ENCODE measurements at regions not wholly inside any gene's neighbourhood (a gene's known extent, or its start where the extent isn't known, plus 50 kb on each side); places are given as distances from the start of the nearest gene placed in this dataset.

GRCh38 chr7:17669204-17669603 lies 271.1 kb downstream of the SNX13 start:
- TF ChIP-seq CTCF (IDR thresholded peaks at IDR 0.05; ENCODE audit: low read depth, low read length, missing control alignments), result no peak
- no peak for DNase-seq (ENCODE audit: low read depth)
- no peak overlapping the region for H3K4me3 ChIP-seq (ENCODE audit: low read depth, low read length)

- no peak for DNase-seq (ENCODE audit: low read depth)
- H3K4me3 ChIP-seq (ENCODE audit: low read depth, low read length), result no peak overlapping the region
- TF ChIP-seq CTCF (IDR thresholded peaks at IDR 0.05; ENCODE audit: low read depth, low read length, missing control alignments), result no peak
These were observed 268.3 kb downstream of the SNX13 start for GRCh38 chr7:17671956-17672355.

GRCh38 chr7:17672783-17673182 lies 267.5 kb downstream of the SNX13 start:
- no peak for DNase-seq (ENCODE audit: low read depth)
- H3K4me3 ChIP-seq (ENCODE audit: low read depth, low read length), result no peak overlapping the region
- TF ChIP-seq CTCF (IDR thresholded peaks at IDR 0.05; ENCODE audit: low read depth, low read length, missing control alignments), result no peak

- no peak for DNase-seq (ENCODE audit: low read depth)
- no peak for TF ChIP-seq CTCF (IDR thresholded peaks at IDR 0.05; ENCODE audit: low read depth, low read length, missing control alignments)
- H3K4me3 ChIP-seq (ENCODE audit: low read depth, low read length), result no peak overlapping the region
These were observed 265.9 kb downstream of the SNX13 start for GRCh38 chr7:17674166-17674942.

GRCh38 chr7:17674943-17675608 lies 265.2 kb downstream of the SNX13 start:
- no peak overlapping the region for H3K4me3 ChIP-seq (ENCODE audit: low read depth, low read length)
- DNase-seq (ENCODE audit: low read depth), result no peak
- no peak for TF ChIP-seq CTCF (IDR thresholded peaks at IDR 0.05; ENCODE audit: low read depth, low read length, missing control alignments)

GRCh38 chr7:17677408-17677807 lies 262.9 kb downstream of the SNX13 start:
- no peak for DNase-seq (ENCODE audit: low read depth)
- TF ChIP-seq CTCF (IDR thresholded peaks at IDR 0.05; ENCODE audit: low read depth, low read length, missing control alignments), result no peak
- H3K4me3 ChIP-seq (ENCODE audit: low read depth, low read length), result no peak overlapping the region
